HepG2 (cell line): ENCODE measurements at regions not wholly inside any gene's neighbourhood (a gene's known extent, or its start where the extent isn't known, plus 50 kb on each side); places are given as distances from the start of the nearest gene placed in this dataset.

Source experiments
- CCDC6 ChIP-seq: sonication (generic); formaldehyde crosslinking; IDR thresholded peaks from 2 replicates; pipeline ENCODE4 v1.8.1; 2022; ENCODE audit warnings: mild to moderate bottlenecking, missing genetic modification reagents, moderate library complexity
- ELF3 ChIP-seq: IDR thresholded peaks from 2 replicates; pipeline ENCODE4 v1.6.1; 2016; ENCODE audit warnings: missing genetic modification reagents, missing compliant biosample characterization
- FOXM1 ChIP-seq: sonication (generic); formaldehyde crosslinking; IDR thresholded peaks from 2 replicates; pipeline ENCODE4 v1.5.0; 2020; ENCODE audit warnings: missing genetic modification reagents
- GFI1 ChIP-seq: sonication (generic); formaldehyde crosslinking; IDR thresholded peaks from 2 replicates; pipeline ENCODE4 v1.5.0; 2020; ENCODE audit warnings: missing genetic modification reagents, mild to moderate bottlenecking, borderline replicate concordance
- HOXA3 ChIP-seq: sonication (generic); formaldehyde crosslinking; IDR thresholded peaks from 2 replicates; pipeline ENCODE4 v1.5.0; 2020; ENCODE audit warnings: missing genetic modification reagents
- ISL2 ChIP-seq: sonication (generic); formaldehyde crosslinking; IDR thresholded peaks from 2 replicates; pipeline ENCODE4 v1.5.0; 2020; ENCODE audit warnings: missing genetic modification reagents
- MLLT10 ChIP-seq: sonication (generic); formaldehyde crosslinking; IDR thresholded peaks from 2 replicates; pipeline ENCODE4 v1.4.0; 2020; ENCODE audit warnings: missing genetic modification reagents
- NCOA2 ChIP-seq: sonication (generic); formaldehyde crosslinking; IDR thresholded peaks from 2 replicates; pipeline ENCODE4 v1.8.0; 2022; ENCODE audit warnings: inconsistent platforms
- NFE2L1 ChIP-seq: sonication (generic); formaldehyde crosslinking; IDR thresholded peaks from 2 replicates; pipeline ENCODE4 v1.4.0; 2020; ENCODE audit warnings: missing genetic modification reagents, mild to moderate bottlenecking, borderline replicate concordance
- POGZ ChIP-seq: sonication (generic); formaldehyde crosslinking; IDR thresholded peaks from 2 replicates; pipeline ENCODE4 v1.4.0; 2020; ENCODE audit warnings: mild to moderate bottlenecking, missing genetic modification reagents
- RAD21 ChIP-seq: fragments of 450-650 bp; formaldehyde crosslinking; IDR thresholded peaks from 2 replicates; pipeline ENCODE4 v1.5.0; 2020; ENCODE audit warnings: mild to moderate bottlenecking
- SIN3B ChIP-seq: fragments of 150-350 bp; IDR thresholded peaks from 2 replicates; pipeline ENCODE4 v1.6.1; 2014; ENCODE audit warnings: low read length
- SOX13 ChIP-seq, 3 experiments: fragments of 450-650 bp in 1 of 3; sonication (generic) in 1 of 3; formaldehyde crosslinking in 1 of 3; IDR thresholded peaks in 2 of 3; conservative IDR thresholded peaks in 1 of 3; 2 replicates each; pipeline versions ENCODE4 v1.5.0 to v1.6.1; 2016 to 2020; ENCODE audit warnings: antibody characterized with exemption in 1 of 3, mild to moderate bottlenecking in 1 of 3, missing compliant biosample characterization in 1 of 3, missing genetic modification reagents in 1 of 3, moderate library complexity in 1 of 3
- ZNF224 ChIP-seq: sonication (generic); formaldehyde crosslinking; IDR thresholded peaks from 2 replicates; pipeline ENCODE4 v1.5.0; 2020; ENCODE audit warnings: mild to moderate bottlenecking, missing genetic modification reagents
- ZNF260 ChIP-seq: sonication (generic); formaldehyde crosslinking; IDR thresholded peaks from 2 replicates; pipeline ENCODE4 v1.4.0; 2020; ENCODE audit warnings: missing genetic modification reagents, low read depth, mild to moderate bottlenecking, borderline replicate concordance
- ZNF607 ChIP-seq: sonication (generic); formaldehyde crosslinking; IDR thresholded peaks from 2 replicates; pipeline ENCODE4 v1.5.1; 2020; ENCODE audit warnings: missing genetic modification reagents, mild to moderate bottlenecking, borderline replicate concordance
- TF ChIP-seq, protein P1 (sequence below): IDR thresholded peaks from 2 replicates; pipeline ENCODE4 v1.6.1; 2012; ENCODE audit warnings: low read length, improper control_type of control experiment
- TF ChIP-seq, protein P2 (sequence below): sonication (generic); formaldehyde crosslinking; IDR thresholded peaks from 2 replicates; pipeline ENCODE4 v1.4.0; 2020; ENCODE audit warnings: missing genetic modification reagents
- TF ChIP-seq, protein P3 (sequence below): sonication (generic); formaldehyde crosslinking; IDR thresholded peaks from 2 replicates; pipeline ENCODE4 v1.4.0; 2020; ENCODE audit warnings: missing genetic modification reagents
- TF ChIP-seq, protein P4 (sequence below): IDR thresholded peaks from 2 replicates; pipeline ENCODE4 v1.6.1; 2016; ENCODE audit warnings: low read depth, borderline replicate concordance
- TF ChIP-seq, protein P5 (sequence below): sonication (generic); formaldehyde crosslinking; IDR thresholded peaks from 2 replicates; pipeline ENCODE4 v1.5.0; 2020; ENCODE audit warnings: missing genetic modification reagents, mild to moderate bottlenecking, borderline replicate concordance

DNA sequence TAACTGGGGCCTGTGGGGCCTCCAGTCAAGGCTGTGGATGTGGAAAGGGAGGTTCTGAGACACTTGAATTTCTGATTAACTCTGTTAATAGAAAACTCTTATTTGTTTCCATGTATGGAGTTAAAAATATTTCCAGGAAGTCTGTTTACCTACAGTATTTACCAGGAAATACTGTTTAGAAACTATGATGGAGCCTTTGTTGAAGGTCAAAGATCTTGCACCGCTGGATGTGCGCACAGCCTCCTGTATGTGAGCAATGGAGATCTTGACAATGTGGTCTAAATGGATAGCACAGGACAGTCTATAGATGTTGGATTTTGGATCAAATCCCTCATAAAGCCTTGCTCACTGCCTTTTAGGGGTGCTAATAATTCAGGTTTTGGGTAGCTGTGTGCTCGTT lies 268.4 kb downstream of the DLEU7 start (continued):
- TF ChIP-seq, protein P1, sequence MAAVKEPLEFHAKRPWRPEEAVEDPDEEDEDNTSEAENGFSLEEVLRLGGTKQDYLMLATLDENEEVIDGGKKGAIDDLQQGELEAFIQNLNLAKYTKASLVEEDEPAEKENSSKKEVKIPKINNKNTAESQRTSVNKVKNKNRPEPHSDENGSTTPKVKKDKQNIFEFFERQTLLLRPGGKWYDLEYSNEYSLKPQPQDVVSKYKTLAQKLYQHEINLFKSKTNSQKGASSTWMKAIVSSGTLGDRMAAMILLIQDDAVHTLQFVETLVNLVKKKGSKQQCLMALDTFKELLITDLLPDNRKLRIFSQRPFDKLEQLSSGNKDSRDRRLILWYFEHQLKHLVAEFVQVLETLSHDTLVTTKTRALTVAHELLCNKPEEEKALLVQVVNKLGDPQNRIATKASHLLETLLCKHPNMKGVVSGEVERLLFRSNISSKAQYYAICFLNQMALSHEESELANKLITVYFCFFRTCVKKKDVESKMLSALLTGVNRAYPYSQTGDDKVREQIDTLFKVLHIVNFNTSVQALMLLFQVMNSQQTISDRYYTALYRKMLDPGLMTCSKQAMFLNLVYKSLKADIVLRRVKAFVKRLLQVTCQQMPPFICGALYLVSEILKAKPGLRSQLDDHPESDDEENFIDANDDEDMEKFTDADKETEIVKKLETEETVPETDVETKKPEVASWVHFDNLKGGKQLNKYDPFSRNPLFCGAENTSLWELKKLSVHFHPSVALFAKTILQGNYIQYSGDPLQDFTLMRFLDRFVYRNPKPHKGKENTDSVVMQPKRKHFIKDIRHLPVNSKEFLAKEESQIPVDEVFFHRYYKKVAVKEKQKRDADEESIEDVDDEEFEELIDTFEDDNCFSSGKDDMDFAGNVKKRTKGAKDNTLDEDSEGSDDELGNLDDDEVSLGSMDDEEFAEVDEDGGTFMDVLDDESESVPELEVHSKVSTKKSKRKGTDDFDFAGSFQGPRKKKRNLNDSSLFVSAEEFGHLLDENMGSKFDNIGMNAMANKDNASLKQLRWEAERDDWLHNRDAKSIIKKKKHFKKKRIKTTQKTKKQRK = no peak
- TF ChIP-seq RAD21 (no peak), NCOA2 (CRISPR knock-in tag) (no peak), ISL2 (CRISPR knock-in tag) (no peak), HOXA3 (no peak), ELF3 (CRISPR knock-in tag) (peak; percentile 44), ZNF224 (CRISPR knock-in tag) (no peak), ZNF607 (CRISPR knock-in tag) (no peak), FOXM1 (CRISPR knock-in tag) (no peak), GFI1 (CRISPR knock-in tag) (no peak), POGZ (CRISPR knock-in tag) (peak; percentile 81), CCDC6 (CRISPR knock-in tag) (no peak), NFE2L1 (CRISPR knock-in tag) (no peak), SOX13 (IDR thresholded peaks at IDR 0.05) (no peak), SOX13 (CRISPR knock-in tag; conservative IDR thresholded peaks at IDR 0.05 in 1 of 2, IDR thresholded peaks at IDR 0.05 in 1 of 2) (peak in 1 of 2 experiments; percentile 31; a peak in 1 of 4 replicates), MLLT10 (CRISPR knock-in tag) (no peak), ZNF260 (no peak), SIN3B (no peak)
- TF ChIP-seq, protein P2, sequence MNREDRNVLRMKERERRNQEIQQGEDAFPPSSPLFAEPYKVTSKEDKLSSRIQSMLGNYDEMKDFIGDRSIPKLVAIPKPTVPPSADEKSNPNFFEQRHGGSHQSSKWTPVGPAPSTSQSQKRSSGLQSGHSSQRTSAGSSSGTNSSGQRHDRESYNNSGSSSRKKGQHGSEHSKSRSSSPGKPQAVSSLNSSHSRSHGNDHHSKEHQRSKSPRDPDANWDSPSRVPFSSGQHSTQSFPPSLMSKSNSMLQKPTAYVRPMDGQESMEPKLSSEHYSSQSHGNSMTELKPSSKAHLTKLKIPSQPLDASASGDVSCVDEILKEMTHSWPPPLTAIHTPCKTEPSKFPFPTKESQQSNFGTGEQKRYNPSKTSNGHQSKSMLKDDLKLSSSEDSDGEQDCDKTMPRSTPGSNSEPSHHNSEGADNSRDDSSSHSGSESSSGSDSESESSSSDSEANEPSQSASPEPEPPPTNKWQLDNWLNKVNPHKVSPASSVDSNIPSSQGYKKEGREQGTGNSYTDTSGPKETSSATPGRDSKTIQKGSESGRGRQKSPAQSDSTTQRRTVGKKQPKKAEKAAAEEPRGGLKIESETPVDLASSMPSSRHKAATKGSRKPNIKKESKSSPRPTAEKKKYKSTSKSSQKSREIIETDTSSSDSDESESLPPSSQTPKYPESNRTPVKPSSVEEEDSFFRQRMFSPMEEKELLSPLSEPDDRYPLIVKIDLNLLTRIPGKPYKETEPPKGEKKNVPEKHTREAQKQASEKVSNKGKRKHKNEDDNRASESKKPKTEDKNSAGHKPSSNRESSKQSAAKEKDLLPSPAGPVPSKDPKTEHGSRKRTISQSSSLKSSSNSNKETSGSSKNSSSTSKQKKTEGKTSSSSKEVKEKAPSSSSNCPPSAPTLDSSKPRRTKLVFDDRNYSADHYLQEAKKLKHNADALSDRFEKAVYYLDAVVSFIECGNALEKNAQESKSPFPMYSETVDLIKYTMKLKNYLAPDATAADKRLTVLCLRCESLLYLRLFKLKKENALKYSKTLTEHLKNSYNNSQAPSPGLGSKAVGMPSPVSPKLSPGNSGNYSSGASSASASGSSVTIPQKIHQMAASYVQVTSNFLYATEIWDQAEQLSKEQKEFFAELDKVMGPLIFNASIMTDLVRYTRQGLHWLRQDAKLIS (CRISPR knock-in tag) = no peak
- TF ChIP-seq, protein P3, sequence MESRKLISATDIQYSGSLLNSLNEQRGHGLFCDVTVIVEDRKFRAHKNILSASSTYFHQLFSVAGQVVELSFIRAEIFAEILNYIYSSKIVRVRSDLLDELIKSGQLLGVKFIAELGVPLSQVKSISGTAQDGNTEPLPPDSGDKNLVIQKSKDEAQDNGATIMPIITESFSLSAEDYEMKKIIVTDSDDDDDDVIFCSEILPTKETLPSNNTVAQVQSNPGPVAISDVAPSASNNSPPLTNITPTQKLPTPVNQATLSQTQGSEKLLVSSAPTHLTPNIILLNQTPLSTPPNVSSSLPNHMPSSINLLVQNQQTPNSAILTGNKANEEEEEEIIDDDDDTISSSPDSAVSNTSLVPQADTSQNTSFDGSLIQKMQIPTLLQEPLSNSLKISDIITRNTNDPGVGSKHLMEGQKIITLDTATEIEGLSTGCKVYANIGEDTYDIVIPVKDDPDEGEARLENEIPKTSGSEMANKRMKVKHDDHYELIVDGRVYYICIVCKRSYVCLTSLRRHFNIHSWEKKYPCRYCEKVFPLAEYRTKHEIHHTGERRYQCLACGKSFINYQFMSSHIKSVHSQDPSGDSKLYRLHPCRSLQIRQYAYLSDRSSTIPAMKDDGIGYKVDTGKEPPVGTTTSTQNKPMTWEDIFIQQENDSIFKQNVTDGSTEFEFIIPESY (CRISPR knock-in tag) = peak; percentile 91
- TF ChIP-seq, protein P4, sequence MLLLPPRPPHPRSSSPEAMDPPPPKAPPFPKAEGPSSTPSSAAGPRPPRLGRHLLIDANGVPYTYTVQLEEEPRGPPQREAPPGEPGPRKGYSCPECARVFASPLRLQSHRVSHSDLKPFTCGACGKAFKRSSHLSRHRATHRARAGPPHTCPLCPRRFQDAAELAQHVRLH (CRISPR knock-in tag) = no peak
- TF ChIP-seq, protein P5, sequence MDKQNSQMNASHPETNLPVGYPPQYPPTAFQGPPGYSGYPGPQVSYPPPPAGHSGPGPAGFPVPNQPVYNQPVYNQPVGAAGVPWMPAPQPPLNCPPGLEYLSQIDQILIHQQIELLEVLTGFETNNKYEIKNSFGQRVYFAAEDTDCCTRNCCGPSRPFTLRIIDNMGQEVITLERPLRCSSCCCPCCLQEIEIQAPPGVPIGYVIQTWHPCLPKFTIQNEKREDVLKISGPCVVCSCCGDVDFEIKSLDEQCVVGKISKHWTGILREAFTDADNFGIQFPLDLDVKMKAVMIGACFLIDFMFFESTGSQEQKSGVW (CRISPR knock-in tag) = no peak
